Left lung (tissue), 4 donors: ENCODE measurements at regions not wholly inside any gene's neighbourhood (a gene's known extent, or its start where the extent isn't known, plus 50 kb on each side); places are given as distances from the start of the nearest gene placed in this dataset.

ENCODE experiments used
- ATAC-seq: fragments of 200-7000 bp; cut with Tn5 transposase; one replicate; pipeline ENCODE4 v1.9.1; 2020; ENCODE audit warnings: moderate library complexity
- DNase-seq, 4 donors: peaks; one replicate each; pipeline ENCODE4 v3.0.0-alpha.2; 2013 to 2020
- H3K27ac ChIP-seq, 2 donors: fragments of 200-600 bp; sonication (generic) in 1 of 2; one replicate each; pipeline versions ENCODE4 v1.5.0 to v1.8.0; 2020 to 2021
- H3K27me3 ChIP-seq, 2 donors: fragments of 200-600 bp; sonication (generic) in 1 of 2; one replicate each; pipeline versions ENCODE4 v1.5.0 to v1.8.0; 2020 to 2021
- H3K36me3 ChIP-seq, 2 donors: fragments of 200-600 bp; sonication (generic) in 1 of 2; one replicate each; pipeline versions ENCODE4 v1.5.0 to v1.8.0; 2020 to 2021
- H3K4me1 ChIP-seq, 2 donors: fragments of 200-600 bp; one replicate each; pipeline ENCODE4 v1.8.0; 2021
- H3K4me3 ChIP-seq, 2 donors: fragments of 200-600 bp; sonication (generic) in 1 of 2; one replicate each; pipeline versions ENCODE4 v1.5.0 to v1.8.0; 2020 to 2021; ENCODE audit warnings: mild to moderate bottlenecking in 1 of 2
- H3K9me3 ChIP-seq, 2 donors: fragments of 200-600 bp; sonication (generic) in 1 of 2; one replicate each; pipeline versions ENCODE4 v1.5.0 to v1.8.0; 2020 to 2021
- CTCF ChIP-seq, 2 donors: fragments of 200-600 bp; sonication (generic) in 1 of 2; IDR thresholded peaks; one replicate each; pipeline versions ENCODE4 v1.5.0 to v1.8.0; 2021; ENCODE audit warnings: antibody characterized with exemption in 2 of 2
- intact Hi-C, 2 donors: fragments of 100-400 bp; cut with DNase I; formaldehyde crosslinking; loops; one replicate each; pipeline versions ENCODE4 v1.11.2 to v1.14.2; 2022
- donor health status: DM: no; HTN: yes; CAD: no.
- donor health status: DM: no; HTN: no; CAD: no.

GRCh38 chr10:108427146-108427545 lies 1262.6 kb upstream of the SORCS1 start:
- H3K9me3 ChIP-seq, result no peaks in the 10 kb centered on the region

GRCh38 chr10:108425283-108425964 lies 1260.9 kb upstream of the SORCS1 start:
- Histone ChIP-seq H3K4me1 (no peaks in the 10 kb centered on the region), H3K27ac (no peak overlapping the region), H3K36me3 (no peaks in the 10 kb centered on the region), H3K4me3 (no peak overlapping the region), H3K27me3 (no peaks in the 10 kb centered on the region), H3K9me3 (no peaks in the 10 kb centered on the region)
- no peak for TF ChIP-seq CTCF (IDR thresholded peaks at IDR 0.05)
- intact Hi-C loops, result no loop called here
- ATAC-seq (no peak), DNase-seq (no peak)

More at GRCh38 chr10:108427146-108427545, 1262.6 kb upstream of the SORCS1 start:
- Histone ChIP-seq H3K36me3 (no peaks in the 10 kb centered on the region), H3K4me1 (no peaks in the 10 kb centered on the region), H3K4me3 (no peak overlapping the region), H3K27ac (no peak overlapping the region), H3K27me3 (no peaks in the 10 kb centered on the region)
- TF ChIP-seq CTCF (IDR thresholded peaks at IDR 0.05), result no peak
- ATAC-seq (no peak), DNase-seq (peak in 2 of 4 donors; percentile 12 to 19)
- intact Hi-C loops, result no loop called here

- no peaks in the 10 kb centered on the region for H3K9me3 ChIP-seq
- no peak overlapping the region for H3K27ac ChIP-seq
- H3K4me3 ChIP-seq, result no peak overlapping the region
- no peak for DNase-seq
- H3K27me3 ChIP-seq, result no peaks in the 10 kb centered on the region
- intact Hi-C loops, result no loop called here
- H3K36me3 ChIP-seq, result no peaks in the 10 kb centered on the region
- TF ChIP-seq CTCF (IDR thresholded peaks at IDR 0.05), result no peak
- ATAC-seq, result no peak
- no peaks in the 10 kb centered on the region for H3K4me1 ChIP-seq
Observed at GRCh38 chr10:108424656-108425055, 1260.2 kb upstream of the SORCS1 start.

- no peak for ATAC-seq
- intact Hi-C loops, result no loop called here
- no peak for TF ChIP-seq CTCF (IDR thresholded peaks at IDR 0.05)
- Histone ChIP-seq H3K27me3 (no peaks in the 10 kb centered on the region), H3K9me3 (no peaks in the 10 kb centered on the region), H3K4me1 (no peaks in the 10 kb centered on the region), H3K27ac (no peak overlapping the region), H3K36me3 (no peaks in the 10 kb centered on the region), H3K4me3 (no peak overlapping the region)
- no peak for DNase-seq
Observed at GRCh38 chr10:108422286-108422685, 1257.8 kb upstream of the SORCS1 start.

GRCh38 chr10:108421266-108421665 lies 1256.8 kb upstream of the SORCS1 start:
- DNase-seq (peak in 1 of 4 donors; percentile 9), ATAC-seq (no peak)
- Histone ChIP-seq H3K36me3 (no peaks in the 10 kb centered on the region), H3K9me3 (no peaks in the 10 kb centered on the region), H3K27me3 (no peaks in the 10 kb centered on the region), H3K27ac (no peak overlapping the region), H3K4me3 (no peak overlapping the region), H3K4me1 (no peaks in the 10 kb centered on the region)
- no peak for TF ChIP-seq CTCF (IDR thresholded peaks at IDR 0.05)
- intact Hi-C loops, result no loop called here
